ENCODE measurements at regions not wholly inside any gene's neighbourhood (a gene's known extent, or its start where the extent isn't known, plus 50 kb on each side); places are given as distances from the start of the nearest gene placed in this dataset.

DNA sequence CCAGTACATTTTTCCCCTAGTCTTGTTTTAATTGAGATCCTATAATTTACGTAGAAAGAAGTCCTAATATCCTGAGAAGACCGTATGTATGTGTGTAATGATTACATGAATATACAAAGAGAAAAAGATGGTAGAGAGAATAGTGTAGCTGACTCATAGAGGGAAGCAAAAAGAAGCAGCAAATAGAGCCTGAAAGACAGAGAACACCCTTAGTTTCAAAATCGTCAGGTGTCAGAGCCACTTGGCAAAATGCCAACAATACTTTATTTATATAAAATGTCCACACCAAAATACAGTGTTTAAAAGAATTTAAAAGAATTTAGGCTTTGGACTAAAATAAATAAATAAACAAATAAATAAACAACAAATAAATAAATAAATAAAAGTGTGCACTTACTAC lies 1414.1 kb upstream of the EYS start:
- TF ChIP-seq MAX (IDR thresholded peaks at IDR 0.05; ENCODE audit: low read depth, low read length) = no peak
- TF ChIP-seq BHLHE40 (IDR thresholded peaks at IDR 0.05; ENCODE audit: borderline replicate concordance in 1 of 2, low read depth in 2 of 2, low read length in 1 of 2) = no peak
- TF ChIP-seq ESRRA (IDR thresholded peaks at IDR 0.05; ENCODE audit: low read length) = no peak
- no peak for TF ChIP-seq JUNB (IDR thresholded peaks at IDR 0.05)
- no peak for TF ChIP-seq CTCF (IDR thresholded peaks at IDR 0.05 in 2 of 3, conservative IDR thresholded peaks at IDR 0.05 in 1 of 3; ENCODE audit: control insufficient read depth in 2 of 3, extremely low read depth in 1 of 3, insufficient read depth in 1 of 3, low read depth in 3 of 3, low read length in 3 of 3)
- no peak for TF ChIP-seq CHD4 (IDR thresholded peaks at IDR 0.05)
- TF ChIP-seq RAD21 (IDR thresholded peaks at IDR 0.05; ENCODE audit: insufficient read depth, low read depth, low read length) = no peak
- no peak for TF ChIP-seq EZH2 (IDR thresholded peaks at IDR 0.05; ENCODE audit: borderline replicate concordance, control insufficient read depth, low read depth, low read length)
- TF ChIP-seq RFX5 (IDR thresholded peaks at IDR 0.05; ENCODE audit: low read depth, low read length) = no peak
- TF ChIP-seq IKZF2 (IDR thresholded peaks at IDR 0.05) = no peak
